Stimulated activated CD4-positive, alpha-beta T cell treated with anti-CD3 and anti-CD28 coated beads, TNF-alpha, amount 100 ng/mL, for 24 hours (primary cell): ENCODE measurements at regions not wholly inside any gene's neighbourhood (a gene's known extent, or its start where the extent isn't known, plus 50 kb on each side); places are given as distances from the start of the nearest gene placed in this dataset.
"Not testable (repeated sequence)": the region's sequence is repeated elsewhere in the genome, so short reads cannot be mapped to it uniquely, and the experiment has no call there.

Source experiments
- DNase-seq, 3 experiments: peaks; one replicate each; pipeline ENCODE4 v3.0.0-alpha.2; 2020; ENCODE audit warnings: low read depth in 3 of 3

DNA sequence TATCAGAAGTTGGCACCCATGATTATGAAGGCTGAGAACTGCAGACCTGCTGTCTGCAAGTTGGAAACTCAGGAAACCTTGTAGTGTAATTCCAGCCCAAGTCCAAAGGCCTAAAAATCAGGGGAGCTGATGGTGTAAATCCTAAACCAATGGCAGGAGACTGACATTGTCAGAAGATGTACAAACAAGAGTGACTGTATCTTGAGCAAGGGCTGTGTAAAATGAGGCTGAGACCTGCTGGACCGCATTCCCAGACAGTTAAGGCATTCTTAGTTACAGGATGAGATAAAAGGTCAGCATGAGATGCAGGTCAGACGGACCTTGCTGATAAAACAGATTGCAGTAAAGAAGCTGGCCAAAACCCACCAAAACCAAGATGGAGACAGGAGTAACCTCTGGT lies 147.7 kb downstream of the COG6 start:
- DNase-seq: no peak

- DNase-seq: no peak
Observed at GRCh38 chr13:39803851-39804250, 148.4 kb downstream of the COG6 start.

DNA sequence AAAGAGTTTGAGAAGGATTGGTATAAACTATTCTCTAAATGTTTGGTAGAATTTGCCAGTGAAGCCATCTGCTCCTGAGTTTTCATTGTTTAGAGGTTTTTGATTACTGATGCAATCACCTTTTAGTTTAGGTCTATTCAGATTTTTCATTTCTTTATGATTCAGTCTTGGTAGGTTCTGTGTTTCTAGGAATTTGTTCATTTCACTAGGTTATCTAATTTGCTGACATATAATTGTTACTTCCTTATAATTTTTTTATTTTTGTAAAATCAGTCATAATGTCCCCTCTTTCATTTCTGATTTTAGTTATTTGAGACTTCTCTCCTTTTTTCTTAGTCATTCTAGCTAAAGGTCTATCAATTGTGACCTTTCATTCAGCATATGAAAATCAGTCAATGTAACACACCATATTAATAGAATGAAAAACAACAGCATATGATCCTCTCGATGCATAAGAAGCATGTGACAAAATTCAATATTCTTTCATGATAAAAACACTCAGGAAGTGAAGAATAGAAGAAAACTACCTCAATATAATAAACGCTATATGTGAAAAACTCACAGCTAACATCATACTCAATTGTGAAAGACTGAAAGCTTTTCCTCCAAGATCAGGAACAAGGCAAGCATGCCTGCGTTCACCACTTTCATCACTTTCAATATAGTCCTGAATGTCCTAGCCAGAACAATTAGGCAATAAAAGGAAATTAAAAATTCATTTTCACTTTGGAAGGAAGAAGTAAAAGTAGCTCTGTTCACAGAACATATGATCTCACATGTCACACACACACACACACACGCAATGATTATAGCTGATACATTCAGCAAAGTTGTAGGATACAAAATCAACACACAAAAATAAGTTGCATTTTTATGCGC lies 149.1 kb downstream of the COG6 start:
- DNase-seq: no peak

DNA sequence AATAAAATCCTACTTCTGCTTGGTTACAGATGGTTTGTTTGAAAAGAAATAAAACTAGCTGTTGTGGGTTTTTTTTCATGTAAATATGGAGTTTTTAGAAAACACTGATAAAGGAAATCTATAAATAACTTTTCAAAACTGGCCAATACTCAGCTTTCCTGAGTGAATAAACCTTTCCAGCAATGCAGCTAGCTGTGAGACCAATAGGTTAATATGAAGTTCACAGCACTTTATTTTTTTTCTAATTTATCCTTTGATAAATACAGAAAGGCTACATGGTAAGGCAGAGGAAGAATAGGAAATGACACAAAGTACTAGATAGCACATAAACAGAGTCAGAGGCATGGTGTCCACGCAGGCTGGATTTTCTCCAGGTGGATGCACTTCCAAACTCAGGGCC lies 154.0 kb downstream of the COG6 start:
- DNase-seq: no peak

GRCh38 chr13:39810091-39810877 lies 154.8 kb downstream of the COG6 start:
- no peak for DNase-seq

GRCh38 chr13:39811051-39811450 lies 155.6 kb downstream of the COG6 start:
- no peak for DNase-seq

- DNase-seq: no peak
Observed at GRCh38 chr13:39811696-39812095, 156.2 kb downstream of the COG6 start.

DNA sequence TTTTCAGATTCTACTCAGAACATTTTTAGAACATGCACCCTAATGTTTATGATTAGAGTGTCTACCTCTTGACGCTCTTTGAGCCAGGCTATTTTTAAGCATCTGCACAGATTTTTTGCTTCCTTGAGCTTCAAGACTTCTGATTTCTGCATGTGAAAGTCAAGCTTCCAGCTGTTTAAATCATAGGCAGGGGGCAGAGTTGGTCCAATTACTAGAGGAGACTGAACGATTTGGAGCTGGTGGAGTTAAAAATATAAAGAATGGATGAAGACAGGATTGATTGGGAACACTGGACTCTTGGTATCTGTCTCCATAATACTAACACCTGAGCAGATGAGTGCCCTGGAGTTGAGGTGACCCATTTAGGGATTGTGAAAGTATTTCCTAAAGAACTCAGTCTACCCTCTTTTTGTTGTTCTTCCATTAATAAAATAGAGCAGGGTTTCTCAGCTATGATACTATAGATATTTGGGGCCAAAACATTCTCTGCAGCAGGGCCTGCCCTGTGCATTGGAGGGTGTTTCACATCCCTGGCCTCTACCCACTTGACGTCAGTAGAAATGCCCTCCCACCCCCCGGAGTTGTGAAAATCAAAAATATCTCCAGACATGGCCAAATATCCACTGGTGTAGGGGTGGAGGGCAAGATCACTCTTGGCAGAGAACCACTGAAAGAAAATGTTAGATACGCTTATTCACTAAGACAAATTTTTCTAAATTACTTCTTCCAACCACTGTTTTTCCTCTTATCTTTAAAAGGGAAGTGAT lies 160.1 kb downstream of the COG6 start:
- no peak for DNase-seq

DNA sequence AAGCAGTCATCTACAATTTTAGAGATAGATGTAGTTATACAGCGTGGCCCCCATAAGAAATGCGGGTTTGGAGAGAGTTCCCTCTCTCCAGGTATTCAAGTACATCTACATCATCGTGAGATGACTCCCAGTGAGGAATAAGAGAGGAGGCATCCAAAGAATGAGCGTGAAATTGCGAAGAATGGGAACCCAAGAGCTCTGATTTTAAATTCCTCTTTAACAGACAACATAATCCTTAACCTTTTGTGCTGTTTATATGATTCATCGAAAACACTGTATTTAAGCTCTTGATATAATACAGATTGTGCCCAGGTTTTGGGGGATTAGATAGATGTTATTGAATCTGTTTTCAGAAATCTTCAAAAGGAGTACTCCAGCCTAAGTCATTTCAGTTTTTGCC lies 161.5 kb downstream of the COG6 start:
- no peak for DNase-seq

DNA sequence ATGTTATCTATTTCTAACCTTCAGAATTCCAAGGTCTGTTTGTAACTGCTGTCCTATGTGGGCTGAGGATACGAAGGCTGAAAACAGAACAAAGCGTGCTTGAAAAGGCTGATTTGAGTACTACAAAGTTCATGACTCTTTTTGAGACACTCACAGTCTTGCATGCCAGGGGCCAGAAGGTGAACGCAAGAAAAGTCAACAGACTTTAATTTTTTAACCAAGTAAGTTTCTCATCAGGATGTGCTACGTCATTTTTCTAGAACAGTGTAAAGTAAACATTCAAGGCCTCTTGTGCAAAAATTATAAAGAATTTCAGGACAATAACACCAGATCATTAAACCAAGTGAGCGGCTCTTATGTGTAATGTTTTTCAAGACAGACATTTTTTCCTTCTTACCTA lies 163.5 kb downstream of the COG6 start:
- DNase-seq: no peak

GRCh38 chr13:39820606-39821005 lies 165.1 kb downstream of the COG6 start:
- no peak for DNase-seq

DNA sequence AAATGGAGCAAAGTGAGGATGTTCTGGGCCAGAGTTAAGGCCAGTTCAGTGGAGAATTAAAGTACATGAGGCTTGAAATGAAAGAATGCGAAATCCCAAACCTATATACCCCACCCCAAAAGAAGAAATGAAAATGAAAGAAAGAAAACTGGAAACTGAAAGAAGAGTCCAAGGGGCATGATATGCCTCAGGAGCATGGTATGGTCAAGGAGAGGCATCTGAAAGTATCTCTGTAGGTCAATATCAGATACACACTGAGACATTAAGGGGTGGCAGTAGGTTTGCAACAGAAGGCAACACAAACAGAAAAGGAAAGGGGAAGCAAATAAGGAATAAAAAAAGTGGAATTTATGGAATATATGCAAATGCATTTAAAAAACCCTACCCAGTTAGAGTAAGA lies 166.5 kb downstream of the COG6 start:
- no peak for DNase-seq

GRCh38 chr13:39822437-39822836 lies 167.0 kb downstream of the COG6 start:
- no peak for DNase-seq

DNA sequence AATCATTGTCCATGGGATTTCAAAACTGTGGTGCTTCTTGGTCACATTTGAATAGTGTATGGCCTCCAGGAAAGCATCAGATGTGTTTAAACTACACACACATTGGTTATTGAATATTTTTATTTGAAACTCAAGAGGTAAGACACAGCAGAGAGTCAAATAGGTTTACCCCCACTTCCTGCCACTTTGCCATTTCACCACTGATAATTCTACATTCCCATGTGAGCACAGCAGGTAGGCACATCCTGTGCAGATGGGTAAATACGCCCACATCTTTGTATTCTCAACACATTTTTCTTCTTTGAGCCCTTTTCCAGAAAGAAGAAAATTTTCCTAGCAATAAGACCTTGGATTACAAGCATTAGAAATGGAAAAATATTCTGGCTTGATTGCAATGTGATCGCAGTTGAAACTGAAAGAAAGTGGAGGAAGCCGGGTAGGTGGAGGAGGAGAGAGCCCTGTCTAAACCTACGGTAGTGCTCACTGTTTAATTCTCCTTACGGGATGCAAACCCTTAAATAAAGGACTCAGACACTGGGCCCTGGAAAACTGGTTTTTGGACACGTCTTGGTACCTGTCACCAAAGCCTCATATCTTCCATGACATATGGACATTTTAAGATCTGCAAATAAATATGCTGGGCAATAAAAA lies 167.7 kb downstream of the COG6 start:
- no peak for DNase-seq

- no peak for DNase-seq
Observed at GRCh38 chr13:39825886-39826285, 170.4 kb downstream of the COG6 start.

DNA sequence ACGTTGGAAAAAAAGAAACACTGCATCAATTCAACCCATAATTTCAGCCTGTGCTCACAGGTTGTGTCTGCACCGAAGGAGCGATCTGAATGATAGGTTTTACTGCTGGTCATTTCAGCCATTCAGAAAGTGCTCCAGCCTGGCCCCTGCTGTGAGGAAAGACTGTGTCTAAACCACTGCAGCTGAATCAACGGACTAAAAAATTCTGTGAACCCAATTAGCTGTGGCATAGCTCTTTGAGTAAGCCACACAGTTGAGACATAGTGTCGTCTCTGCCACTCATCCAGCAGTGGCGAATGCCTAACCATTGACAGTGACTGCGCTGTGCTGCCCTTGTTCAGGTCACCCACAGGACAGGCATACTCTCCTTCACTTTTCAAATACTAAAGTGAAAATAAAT lies 179.8 kb downstream of the COG6 start:
- DNase-seq: no peak

- no peak for DNase-seq
Observed at GRCh38 chr13:39836038-39836437, 180.6 kb downstream of the COG6 start.

DNA sequence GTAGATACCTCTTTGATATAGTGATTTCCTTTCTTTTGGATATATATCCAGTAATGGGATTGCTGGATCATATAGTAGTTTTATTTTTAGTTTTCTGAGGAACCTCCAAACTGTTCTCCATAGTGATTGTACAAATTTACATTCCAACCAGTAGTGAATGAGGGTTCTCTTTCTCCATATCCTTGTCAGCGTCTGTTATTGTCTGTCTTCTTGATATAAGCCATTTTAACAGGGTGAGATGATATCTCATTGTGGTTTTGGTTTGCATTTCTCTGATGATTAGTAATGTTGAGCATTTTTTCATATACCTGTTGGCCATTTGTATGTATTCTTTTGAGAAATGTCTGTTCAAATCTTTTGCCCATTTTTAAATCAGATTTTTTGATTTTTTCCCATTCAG lies 182.4 kb downstream of the COG6 start:
- not testable (repeated sequence) for DNase-seq

- no peak for DNase-seq
Observed at GRCh38 chr13:39840201-39840600, 184.7 kb downstream of the COG6 start.

GRCh38 chr13:39847336-39847735 lies 191.9 kb downstream of the COG6 start:
- DNase-seq: no peak

- no peak for DNase-seq
Observed at GRCh38 chr13:39855236-39855635, 199.8 kb downstream of the COG6 start.

GRCh38 chr13:39856714-39857113 lies 201.3 kb downstream of the COG6 start:
- no peak for DNase-seq
